Adrenal gland (tissue), 5 donors: ENCODE measurements at regions not wholly inside any gene's neighbourhood (a gene's known extent, or its start where the extent isn't known, plus 50 kb on each side); places are given as distances from the start of the nearest gene placed in this dataset.

Source experiments
- POLR2A ChIP-seq, 2 donors: fragments of 450-650 bp; IDR thresholded peaks; one replicate each; pipeline ENCODE4 v1.6.1; 2017; ENCODE audit warnings: antibody characterized with exemption in 2 of 2, mild to moderate bottlenecking in 2 of 2, moderate library complexity in 1 of 2
- TF ChIP-seq, protein P1 (sequence below), 6 experiments: fragments of 450-650 bp in 4 of 6; fragments of 200-600 bp in 2 of 6; sonication (generic) in 1 of 6; IDR thresholded peaks; 1 replicate in 5 of 6; 2 replicates in 1 of 6; pipeline versions ENCODE4 v1.5.1 to v1.8.0; 2016 to 2021; ENCODE audit warnings: antibody characterized with exemption in 6 of 6, mild to moderate bottlenecking in 2 of 6, moderate library complexity in 1 of 6
- donor health status: DM: no; HTN: no; CAD: no.

DNA sequence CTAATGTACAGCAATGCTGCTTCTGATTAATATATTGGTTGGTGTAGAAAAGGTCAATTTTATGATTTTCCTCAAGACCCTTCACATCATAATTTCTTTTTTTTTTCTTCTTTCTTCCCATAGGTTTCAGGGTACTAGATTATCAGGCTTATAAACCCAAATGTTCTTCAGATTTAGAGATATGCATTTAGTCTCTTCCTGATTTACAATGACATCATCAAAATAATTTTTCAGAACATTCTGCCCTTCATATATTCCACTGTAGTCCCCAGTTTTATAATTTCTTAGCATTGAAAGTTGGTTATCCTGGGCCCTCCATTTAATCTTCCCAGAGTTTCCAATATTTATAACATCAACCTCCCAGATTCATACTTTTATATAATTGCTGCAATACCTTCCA lies 226.7 kb upstream of the LRFN5 start:
- TF ChIP-seq POLR2A (IDR thresholded peaks at IDR 0.05), result no peak
- TF ChIP-seq, protein P1, sequence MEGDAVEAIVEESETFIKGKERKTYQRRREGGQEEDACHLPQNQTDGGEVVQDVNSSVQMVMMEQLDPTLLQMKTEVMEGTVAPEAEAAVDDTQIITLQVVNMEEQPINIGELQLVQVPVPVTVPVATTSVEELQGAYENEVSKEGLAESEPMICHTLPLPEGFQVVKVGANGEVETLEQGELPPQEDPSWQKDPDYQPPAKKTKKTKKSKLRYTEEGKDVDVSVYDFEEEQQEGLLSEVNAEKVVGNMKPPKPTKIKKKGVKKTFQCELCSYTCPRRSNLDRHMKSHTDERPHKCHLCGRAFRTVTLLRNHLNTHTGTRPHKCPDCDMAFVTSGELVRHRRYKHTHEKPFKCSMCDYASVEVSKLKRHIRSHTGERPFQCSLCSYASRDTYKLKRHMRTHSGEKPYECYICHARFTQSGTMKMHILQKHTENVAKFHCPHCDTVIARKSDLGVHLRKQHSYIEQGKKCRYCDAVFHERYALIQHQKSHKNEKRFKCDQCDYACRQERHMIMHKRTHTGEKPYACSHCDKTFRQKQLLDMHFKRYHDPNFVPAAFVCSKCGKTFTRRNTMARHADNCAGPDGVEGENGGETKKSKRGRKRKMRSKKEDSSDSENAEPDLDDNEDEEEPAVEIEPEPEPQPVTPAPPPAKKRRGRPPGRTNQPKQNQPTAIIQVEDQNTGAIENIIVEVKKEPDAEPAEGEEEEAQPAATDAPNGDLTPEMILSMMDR (IDR thresholded peaks at IDR 0.05), result no peak
